Right lobe of liver (tissue), 4 donors: ENCODE measurements at regions not wholly inside any gene's neighbourhood (a gene's known extent, or its start where the extent isn't known, plus 50 kb on each side); places are given as distances from the start of the nearest gene placed in this dataset.

Source experiments
- CTCF ChIP-seq, 4 donors: fragments of 200-600 bp in 3 of 4; fragments of 450-650 bp in 1 of 4; IDR thresholded peaks; one replicate each; pipeline versions ENCODE4 v1.5.1 to v1.8.0; 2016 to 2022; ENCODE audit warnings: antibody characterized with exemption in 4 of 4, mild to moderate bottlenecking in 2 of 4
- POLR2A ChIP-seq: fragments of 450-650 bp; IDR thresholded peaks from one replicate; pipeline ENCODE4 v1.6.1; 2017; ENCODE audit warnings: antibody characterized with exemption, mild to moderate bottlenecking
- donor health status: DM: no; HTN: no; CAD: no.
- donor health status: DM: no; HTN: no; CAD: no.
- donor health status: DM: no; HTN: yes; CAD: no.

- TF ChIP-seq CTCF (IDR thresholded peaks at IDR 0.05) (no peak), POLR2A (no peak)
Observed at GRCh38 chrX:147757750-147758149, 154.0 kb upstream of the FMR1 start.
